ENCODE measurements at regions not wholly inside any gene's neighbourhood (a gene's known extent, or its start where the extent isn't known, plus 50 kb on each side); places are given as distances from the start of the nearest gene placed in this dataset.
A peak's percentile ranks its signal among the peaks of the same experiment; 100 is the strongest.

DNA sequence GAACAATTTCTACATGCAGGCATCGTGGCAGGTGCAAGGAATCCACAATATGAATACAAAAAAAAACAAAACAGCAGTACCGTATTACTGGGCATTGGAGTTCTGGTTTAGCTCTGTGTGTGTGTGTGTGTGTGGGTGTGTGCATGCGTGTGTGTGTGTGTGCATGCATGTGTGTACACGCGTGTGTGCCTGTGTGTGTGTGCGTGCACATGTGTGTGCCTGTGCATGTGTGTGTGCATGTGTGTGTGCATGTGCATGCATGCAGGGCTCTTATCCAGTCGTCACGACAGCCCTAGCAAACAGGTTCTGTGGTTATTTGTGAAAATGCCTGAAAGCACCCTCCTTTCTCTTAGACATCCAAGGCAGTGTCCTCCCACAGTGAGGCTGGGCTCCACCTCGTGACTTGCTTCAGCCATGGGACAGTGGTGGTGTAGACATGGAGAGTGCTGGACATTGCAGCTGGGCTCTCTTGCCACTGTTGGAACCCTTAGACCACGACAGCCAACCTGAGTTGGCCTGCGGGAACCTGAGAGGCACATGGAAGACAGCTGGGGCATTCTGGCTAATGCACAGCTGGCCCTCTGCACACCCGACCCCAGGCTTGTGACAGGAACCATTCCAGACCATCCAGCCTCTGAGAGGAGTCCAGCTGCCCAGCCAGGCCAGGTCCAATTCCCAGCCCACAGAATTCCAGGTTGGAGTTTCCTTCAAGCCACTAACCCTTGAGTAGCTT is 173.4 kb upstream of the SHH start:
- peak in 1 of 2 experiments; percentile 10 for DNase-seq

DNA sequence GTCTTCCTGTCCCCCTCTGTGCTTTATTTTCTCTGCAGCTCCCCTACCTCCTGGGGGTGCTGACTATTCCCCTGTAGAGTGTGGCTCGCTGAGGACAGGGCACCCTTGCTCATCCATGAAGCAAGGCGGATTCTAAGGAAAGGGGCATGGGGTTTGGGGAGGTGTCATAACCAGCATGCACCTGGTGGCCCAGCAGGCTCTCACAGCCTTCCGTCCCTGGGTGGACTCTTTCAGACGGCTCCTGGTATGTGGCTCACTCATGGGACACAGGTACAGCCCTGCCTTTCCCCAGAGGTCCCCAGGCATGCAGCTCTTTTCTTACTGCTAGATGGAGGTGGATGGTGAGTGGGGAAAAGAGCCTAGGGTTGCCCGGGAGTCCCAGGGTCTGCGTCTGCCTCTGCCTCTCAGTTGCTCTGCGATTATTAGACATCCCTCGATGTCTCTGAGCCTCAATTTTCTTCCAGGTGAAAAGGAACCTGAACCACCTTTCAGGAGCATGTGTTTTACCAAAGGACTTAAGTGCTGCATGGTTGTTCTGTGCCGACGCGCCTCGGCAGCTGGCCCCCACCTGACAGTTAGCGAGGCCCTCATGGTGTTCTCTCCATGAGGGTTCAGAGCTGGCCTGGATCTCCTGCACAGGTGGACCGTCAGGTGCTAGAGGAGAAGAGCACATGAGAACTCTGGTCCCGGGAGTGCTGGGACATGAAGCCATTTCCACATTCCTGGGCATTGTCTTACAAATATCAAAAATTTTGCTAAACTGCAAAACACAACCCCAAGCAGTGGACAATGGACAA is 172.5 kb upstream of the SHH start:
- no peak for DNase-seq

DNA sequence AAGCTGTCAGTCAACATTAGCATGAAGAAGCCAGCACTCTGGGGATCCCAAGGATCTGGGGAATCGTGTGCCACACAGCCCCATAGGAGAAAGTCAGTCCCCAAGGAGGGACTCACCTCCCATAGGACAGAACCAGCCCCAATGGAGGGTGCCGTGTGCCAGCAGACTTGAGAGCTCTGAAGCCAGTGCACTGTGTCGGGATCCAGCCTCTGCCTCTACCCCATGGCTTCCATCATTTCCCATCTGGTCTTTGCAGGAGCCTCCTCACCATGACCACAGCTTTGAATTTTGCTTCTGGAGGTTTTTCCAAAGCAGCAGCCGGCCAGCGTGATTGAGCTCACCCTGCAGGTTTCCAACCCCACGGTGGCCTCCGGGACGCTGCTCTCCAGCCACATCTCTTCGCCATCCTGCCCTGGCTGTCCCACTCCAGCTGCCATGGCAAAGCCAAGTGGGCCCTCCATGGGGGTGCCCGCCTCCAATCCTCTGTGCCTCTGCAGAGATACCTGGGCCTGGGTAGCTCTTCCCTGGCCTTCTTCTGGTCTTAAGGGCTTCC is 171.8 kb upstream of the SHH start:
- no peak for DNase-seq

DNA sequence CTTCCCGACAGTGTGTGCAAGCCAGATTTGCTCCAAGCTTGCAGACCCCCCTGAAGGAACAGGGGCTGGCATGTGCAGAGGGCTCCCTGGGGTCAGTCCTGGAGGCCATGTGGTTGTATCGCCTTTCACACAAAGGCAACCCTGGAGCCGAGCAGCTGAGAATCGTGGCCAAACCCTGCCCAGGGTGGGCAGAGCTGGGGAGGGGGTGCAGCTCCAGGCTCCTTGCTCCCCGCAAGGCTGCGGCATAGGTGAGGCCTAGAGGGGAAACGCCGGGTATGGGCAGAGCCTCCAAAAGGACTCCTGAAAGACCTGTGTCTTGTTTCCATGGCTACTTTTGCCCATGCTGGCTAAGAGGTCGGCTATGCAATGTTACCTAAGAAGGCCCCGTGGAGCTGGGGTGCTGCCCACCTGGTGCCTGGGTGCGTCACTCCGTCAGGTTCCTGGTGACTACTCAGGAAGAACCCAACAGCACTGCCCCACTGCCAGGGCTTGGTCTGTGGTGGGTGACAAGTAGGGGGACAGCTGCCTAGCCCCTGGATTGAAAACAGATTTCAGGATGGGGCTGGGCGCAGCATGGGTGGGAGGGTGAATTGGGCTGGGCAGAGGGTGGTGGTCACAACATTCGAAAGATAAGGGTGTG is 171.0 kb upstream of the SHH start:
- DNase-seq: peak in 1 of 2 experiments; percentile 9

DNA sequence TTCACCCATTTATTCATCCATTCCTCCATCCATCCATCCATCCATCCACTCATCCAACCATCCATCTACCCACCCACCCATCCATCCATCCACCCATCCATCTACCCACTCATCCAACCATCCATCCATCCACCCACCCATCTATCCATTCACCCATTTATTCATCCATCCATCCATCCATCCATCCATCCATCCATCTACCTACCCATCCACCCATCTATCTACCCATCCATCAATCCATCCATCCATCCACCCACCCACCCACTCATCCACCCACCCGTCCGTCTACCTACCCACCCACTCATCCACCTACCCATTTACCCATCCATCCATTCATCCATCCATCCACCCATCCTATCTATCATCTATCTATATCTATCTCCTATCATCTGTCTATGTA is 169.4 kb upstream of the SHH start:
- DNase-seq: no peak

DNA sequence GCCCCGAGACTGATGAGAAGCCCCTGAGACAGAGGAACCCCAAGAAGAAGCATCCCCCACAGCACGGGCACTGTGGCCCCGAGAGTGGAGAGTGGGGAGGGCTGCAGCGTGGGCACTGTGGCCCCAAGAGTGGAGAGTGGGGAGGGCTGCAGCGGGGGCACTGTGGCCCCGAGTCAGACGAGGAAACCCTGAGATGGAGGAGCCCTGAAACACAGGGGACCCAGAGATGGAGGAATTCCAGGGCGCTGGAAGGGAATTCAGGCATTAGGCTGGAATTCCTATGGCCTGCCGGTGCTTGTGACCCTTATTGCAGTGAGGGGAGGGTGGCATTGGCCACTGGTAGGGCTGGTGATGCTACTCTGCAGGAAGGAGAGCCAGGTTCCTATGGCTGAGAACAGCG is 168.6 kb upstream of the SHH start:
- DNase-seq: no peak

DNA sequence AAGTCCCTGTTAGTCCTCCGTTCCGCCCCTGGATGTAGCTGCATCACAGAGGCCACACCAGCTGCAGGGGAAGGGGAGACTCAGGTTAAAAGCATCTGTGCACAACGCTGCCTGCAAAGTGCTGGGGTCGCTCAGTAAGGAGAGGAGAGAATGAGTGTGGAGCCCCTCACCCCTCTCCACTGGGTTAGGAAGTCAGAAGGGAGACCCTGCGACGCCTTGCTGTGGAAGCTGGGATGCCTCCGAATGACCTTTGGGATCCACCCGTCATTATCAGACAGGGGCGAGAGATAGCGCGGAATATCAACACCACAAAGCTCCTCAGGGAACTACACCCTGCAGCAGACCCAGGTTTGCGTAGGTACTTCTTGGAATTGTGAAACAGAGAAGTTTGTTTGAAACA is 167.7 kb upstream of the SHH start:
- DNase-seq: no peak

DNA sequence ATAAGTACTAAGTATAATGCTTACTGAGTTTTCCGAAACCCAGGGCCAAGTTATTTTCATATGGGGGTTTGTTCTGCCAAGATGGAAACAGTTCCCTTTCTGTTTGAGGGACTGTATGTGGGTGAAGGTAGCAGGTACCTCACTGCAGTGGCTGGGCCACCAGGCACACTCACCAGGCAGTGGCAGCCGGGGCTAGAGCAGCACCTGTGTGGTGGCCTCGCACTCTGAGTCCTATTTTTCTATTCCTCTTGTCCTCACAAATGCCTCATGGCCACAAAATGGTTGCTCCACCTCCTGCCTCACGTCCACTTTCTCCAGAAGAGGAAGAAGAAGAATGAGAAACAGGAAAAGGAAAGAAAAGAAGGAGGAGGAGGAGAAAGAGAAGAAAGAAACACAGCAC is 167.3 kb upstream of the SHH start:
- no peak for DNase-seq

DNA sequence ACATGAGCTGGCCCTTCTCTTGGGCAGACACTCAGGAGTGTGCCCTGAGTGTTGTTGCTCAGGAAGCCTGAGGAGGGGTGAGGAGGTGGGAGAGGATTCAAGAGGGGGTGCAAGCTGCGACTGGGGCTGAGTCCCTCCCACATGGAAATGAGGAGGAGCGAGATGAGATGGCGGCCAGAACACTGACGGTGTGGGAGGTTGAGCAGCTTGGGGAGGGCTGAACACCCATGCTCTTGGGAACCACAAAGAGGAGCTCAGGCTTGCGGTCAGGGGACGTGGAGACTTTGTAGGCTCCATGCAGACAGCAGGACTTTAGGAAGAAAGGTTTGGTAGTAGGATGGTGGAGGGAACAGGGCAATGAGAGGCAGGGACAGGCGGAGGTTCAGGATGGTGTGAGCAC is 163.2 kb upstream of the SHH start:
- DNase-seq: no peak

DNA sequence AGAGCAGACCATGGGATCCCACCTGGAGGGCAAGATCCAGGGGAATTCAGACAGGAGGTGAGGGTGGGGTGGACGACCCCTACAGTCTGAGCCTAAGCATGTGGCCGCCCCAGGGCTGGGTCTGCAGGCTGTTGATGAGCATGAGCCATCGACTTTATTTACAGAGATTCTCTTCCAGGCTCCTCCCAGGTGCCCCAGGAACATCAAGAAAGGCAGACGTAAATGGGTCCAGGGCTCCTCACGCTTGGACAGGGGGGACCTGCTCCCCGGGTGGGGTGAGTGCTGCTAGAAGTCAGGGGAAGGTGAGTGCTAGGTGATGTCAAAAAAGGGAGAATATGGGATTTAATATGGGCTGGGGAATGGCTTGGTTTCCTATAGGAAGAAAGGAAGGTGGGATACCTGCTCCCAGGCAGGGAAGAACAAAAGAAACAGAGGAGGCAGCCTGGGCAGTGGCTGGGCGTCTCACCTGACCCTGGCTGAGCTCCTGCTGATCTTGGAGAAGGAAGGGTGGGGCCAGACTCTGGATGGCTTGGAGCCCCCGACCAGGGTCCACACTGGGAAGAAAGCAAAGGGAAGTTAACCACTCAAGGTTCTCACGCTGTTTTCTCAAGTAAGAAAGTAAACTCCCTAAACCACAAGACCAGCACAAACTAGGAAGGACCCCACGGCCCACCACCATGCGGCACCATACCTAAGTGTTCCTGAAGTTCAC is 162.1 kb upstream of the SHH start:
- DNase-seq: no peak

DNA sequence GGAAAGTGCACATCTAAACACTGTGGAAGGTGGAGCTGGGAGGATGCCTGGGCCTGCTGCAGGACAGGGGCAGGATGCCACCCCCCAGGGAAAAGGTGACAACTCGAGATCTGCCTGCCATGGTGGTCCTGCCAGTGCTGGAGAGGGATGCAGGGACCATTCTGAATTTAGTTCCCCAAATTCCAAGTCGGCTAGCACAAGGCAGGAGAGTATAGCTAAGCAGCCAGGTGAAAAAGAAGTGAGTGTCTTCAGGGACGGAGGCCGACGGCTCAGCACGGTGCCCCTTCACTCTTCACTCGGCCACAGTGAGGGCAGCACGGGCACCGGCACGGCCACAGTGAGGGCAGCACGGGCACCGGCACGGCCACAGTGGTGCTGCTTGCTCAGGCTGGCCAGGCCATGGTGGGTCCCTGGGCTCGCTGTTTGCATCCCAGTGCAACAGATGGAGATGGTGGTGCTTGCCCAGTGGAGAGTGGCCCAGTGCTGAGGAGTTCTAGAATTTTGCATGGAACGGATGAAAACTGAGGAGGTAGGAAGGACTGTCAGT is 161.3 kb upstream of the SHH start:
- no peak for DNase-seq

DNA sequence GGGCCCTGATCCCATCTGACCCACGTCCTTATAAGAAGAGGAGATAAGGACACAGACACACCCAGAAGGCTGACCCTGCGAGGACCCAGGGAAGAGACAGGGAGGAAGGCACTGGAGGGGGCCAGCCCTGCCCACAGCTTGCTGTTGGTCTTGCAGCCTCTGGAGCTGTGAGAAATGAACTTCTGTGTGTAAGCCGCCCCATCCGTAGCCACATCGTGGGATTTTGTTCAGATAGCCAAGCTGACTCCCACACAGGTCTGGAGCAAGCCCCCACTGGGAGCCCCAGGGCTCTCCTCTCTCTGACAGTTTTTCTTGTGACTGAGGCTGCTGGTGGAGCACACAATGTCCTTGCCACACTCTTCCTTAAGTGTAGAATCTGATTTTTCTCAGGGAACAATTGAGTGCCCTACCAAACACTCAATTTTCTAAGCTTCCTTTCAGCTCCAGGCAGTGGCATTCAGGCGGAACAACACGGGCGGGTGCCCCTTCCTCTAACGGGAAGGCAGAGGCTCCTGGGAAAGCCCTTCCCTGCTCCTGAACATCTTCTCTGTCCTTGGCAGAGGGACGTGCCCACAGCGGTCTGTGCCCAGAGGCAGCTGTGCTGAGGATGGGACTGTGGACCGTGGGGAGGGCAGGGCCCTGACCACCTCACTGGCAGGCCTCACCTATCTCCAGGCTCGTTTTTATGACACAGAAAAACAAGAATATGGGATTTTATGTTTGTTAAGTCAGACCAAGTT is 160.6 kb upstream of the SHH start:
- DNase-seq: no peak

DNA sequence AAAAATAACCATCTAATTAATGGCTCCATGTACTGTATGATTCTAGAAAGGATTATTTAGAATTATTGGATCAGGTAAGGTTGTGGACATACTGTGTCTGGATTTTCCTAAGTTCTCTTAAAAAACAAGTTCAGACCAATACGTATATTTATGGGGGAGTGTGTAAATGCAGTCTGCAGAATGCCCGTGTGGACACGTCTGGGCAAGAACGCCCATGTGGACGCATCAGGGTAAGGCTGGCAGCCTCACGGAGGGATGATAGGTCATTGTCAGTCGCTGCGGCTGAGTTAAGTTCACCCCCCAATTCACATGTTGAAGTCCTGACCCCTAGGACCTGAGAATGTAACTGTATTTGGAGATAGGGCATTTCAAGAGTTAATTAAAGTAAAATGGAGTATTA is 160.0 kb upstream of the SHH start:
- no peak for DNase-seq

DNA sequence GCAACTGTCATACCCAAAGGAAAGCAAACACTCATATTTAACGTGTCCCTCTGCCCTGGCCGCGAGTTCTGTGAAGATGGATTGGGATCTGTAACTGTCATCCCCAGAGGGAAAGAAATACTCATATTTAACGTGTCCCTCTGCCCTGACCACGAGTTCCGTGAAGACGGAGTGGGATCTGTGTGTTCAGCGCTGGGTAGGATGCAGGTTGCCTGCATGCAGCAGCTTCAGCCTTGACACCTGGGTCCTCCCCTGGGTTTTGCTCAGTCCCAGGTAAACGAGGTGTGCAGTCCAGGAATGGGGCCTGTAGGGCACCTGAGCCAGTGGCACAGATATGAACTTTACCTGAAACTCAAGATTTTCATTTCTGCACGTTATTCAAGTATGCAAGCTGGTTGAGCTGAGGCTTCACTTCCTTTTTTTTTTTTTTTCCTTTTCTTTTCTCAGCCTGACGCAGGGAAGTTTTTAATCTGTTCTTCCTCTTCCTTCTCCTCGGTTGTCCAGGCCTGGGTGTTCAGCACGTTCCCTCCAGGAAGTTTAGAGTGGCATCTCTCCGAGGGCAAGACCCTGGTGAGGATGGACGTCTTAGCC is 159.0 kb upstream of the SHH start:
- no peak for DNase-seq

DNA sequence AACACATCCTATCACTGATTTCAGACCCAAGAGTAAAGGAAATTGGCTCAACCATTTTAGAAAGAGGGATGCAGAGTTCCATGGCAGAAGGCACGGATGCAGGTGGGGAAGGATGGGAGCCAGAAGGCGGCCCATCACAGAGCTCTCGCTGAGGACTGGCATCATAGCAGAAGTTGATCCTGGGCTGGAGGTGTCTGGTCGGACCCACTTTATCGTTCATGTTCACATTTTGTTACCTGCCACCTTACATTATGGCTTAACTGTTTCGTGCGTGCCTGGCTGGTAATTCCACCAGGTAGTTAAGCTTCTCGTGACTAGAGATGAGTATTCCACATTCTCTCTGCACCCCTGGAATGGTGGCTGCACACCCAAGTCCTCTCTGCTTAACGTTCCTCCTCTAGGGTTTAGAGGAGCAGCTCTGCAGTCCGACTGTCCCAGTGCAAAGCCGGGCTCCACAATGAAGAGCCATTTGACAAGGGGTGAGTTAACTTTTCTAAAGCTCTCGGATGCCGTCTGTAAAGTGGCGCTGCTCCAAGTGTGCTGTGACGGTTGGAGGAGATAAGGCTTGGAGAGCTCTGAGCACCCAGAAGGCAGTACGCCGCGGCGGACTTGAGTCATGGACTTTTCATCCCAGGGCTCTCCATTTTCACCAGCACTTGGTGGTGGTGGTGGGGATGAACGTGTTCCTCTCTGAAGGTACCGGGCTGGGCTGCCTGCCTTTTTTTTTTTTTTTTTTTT is 157.1 kb upstream of the SHH start:
- DNase-seq: no peak

DNA sequence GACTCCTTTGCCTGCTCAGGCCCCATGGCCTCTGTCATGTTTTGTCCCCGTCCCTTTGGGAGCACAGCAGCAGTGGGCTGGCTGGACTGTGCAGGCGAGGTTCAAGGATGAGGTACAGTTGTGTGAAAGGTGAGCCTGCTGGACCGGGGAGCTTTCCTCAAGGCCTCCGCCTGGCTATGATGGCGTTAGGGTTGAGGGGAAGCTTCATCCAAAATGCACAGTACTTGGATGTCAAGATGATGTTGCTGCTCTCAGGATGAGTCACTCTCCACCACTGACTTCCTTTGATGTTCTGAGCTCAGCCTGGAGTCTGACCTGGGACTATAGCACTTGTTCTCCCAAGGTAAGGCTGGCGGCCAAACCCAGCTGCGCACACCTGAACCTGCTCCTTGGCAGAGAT is 152.7 kb upstream of the SHH start:
- DNase-seq: peak; percentile 37 to 41

DNA sequence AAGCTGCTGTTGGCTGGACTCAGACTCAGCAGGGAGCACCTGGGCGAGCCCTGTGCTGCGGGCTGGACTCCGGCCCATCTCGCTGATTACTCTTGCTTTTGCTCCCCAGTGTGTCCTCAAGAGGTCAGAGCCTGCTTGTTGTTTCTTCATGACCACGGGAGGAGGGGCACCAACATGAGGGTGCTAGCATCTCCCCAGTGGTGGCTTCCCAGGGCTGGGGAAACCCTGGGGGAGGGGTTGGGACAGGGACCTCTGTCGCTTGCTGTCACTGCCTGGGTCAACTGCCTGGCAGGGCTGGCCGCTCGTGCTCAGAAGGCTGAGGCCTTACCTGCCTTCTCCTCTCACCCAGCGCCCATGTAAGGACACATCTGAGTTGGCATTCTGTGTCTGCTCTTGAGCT is 152.3 kb upstream of the SHH start:
- DNase-seq: peak in 1 of 2 experiments; percentile 17

DNA sequence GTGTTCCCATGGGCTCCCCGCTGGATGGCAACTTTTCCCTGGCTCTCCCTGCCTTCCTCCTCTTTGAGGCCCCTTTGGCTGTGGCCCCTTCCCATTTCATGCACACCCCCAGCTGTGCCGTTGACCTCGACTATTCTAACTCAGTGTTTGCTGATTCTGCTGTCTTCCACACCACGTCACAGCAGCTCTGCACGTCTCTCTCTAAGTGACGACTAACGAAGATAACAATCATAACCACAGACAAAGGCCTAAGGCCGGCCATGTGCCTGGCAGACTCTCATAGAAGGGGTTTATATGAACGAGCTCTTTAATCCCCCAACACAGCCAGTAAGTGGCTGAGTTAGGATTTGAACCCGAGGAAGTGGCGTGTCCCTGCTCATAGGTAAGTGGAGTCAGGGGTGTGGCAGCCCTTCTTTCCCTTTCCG is 151.5 kb upstream of the SHH start:
- no peak for DNase-seq

DNA sequence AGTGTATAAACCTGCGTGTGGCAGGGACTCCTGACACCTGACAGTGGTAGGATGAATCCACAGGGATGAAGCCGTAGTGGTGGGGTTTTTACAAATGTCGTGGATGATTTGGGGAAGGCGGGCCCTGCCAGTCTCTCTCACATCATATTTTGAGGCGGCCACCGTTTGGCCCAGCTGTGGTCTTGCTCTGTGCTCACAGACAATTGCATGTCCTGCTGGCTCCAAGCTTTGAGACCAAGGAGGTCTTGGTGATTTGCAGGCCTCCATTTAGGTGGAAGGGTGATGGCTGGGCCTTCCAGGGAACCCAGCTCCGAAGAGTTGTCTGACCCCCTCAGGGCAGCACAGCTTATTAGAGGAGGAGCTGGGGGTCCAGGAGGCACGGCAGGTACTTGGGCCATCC is 151.1 kb upstream of the SHH start:
- DNase-seq: peak in 1 of 2 experiments; percentile 15

DNA sequence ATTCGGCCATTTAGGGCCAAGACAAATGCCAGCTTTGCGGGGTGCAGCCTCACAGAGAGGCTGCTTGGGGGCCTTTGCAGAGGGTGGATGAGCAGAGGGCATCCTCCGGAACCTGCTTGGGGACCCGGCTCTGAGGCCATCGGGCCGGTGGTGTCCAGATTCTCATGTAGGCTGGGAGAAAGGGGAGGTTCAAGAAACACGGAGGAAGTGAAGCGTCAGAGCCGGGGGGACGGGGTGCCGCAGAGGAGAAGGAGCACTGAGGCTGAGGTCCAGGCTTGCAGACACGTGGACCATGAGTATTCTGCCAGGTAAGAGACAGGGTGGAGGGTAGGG is 150.7 kb upstream of the SHH start:
- no peak for DNase-seq

Data from activated T-cell treated with anti-CD3 and anti-CD28 coated beads, Interleukin-2, amount 50 U/mL, for 48 hours (primary cell).